Karpas-422 (cell line): ENCODE measurements at regions not wholly inside any gene's neighbourhood (a gene's known extent, or its start where the extent isn't known, plus 50 kb on each side); places are given as distances from the start of the nearest gene placed in this dataset.

Experiments
- DNase-seq: peaks from one replicate; pipeline ENCODE4 v3.0.0-alpha.2; 2015
- H2AFZ ChIP-seq: fragments of 200-600 bp; sonication (generic); 2 replicates; pipeline ENCODE4 v1.6.1; 2014; ENCODE audit warnings: antibody characterized with exemption, low read length, mixed read lengths
- H3K27ac ChIP-seq: fragments of 200-600 bp; sonication (generic); 2 replicates; pipeline ENCODE4 v1.5.1; 2014; ENCODE audit warnings: mild to moderate bottlenecking, low read length, moderate library complexity
- H3K27me3 ChIP-seq: fragments of 200-600 bp; sonication (generic); 2 replicates; pipeline ENCODE4 v1.6.1; 2014; ENCODE audit warnings: low read length, mixed read lengths
- H3K36me3 ChIP-seq: fragments of 200-600 bp; sonication (generic); 2 replicates; pipeline ENCODE4 v1.6.1; 2014; ENCODE audit warnings: low read length, mixed read lengths; ENCODE audit not compliant: insufficient read depth
- H3K4me1 ChIP-seq: fragments of 200-600 bp; sonication (generic); 2 replicates; pipeline ENCODE4 v1.6.1; 2014; ENCODE audit warnings: mild to moderate bottlenecking, low read length, mixed read lengths
- H3K4me2 ChIP-seq: fragments of 200-600 bp; sonication (generic); 2 replicates; pipeline ENCODE4 v1.6.1; 2014; ENCODE audit warnings: low read length, low read depth, mild to moderate bottlenecking; ENCODE audit not compliant: poor library complexity, severe bottlenecking
- H3K4me3 ChIP-seq: fragments of 200-600 bp; sonication (generic); 2 replicates; pipeline ENCODE4 v1.5.1; 2014; ENCODE audit warnings: mild to moderate bottlenecking, antibody characterized with exemption, low read length, mixed read lengths
- H3K79me2 ChIP-seq: fragments of 200-600 bp; sonication (generic); 2 replicates; pipeline ENCODE4 v1.6.1; 2014; ENCODE audit warnings: mild to moderate bottlenecking, low read length, mixed read lengths
- H3K9ac ChIP-seq: fragments of 200-600 bp; sonication (generic); 2 replicates; pipeline ENCODE4 v1.6.0; 2014; ENCODE audit warnings: low read length
- H3K9me2 ChIP-seq: fragments of 200-600 bp; sonication (generic), shearing (Covaris generic); replicated peaks from 2 replicates; pipeline ENCODE4 v1.6.0; 2014; ENCODE audit warnings: mild to moderate bottlenecking, low read length, moderate library complexity; ENCODE audit not compliant: insufficient read depth
- H3K9me3 ChIP-seq: fragments of 300-700, 200-600 bp; sonication (generic); 2 replicates; pipeline ENCODE4 v1.6.1; 2014; ENCODE audit warnings: low read length, mixed read lengths
- H4K20me1 ChIP-seq: fragments of 200-600 bp; sonication (generic); 2 replicates; pipeline ENCODE4 v1.6.1; 2014; ENCODE audit warnings: mild to moderate bottlenecking, antibody characterized with exemption, low read length, low read depth; ENCODE audit not compliant: insufficient read depth

GRCh38 chr10:108169846-108170245 is 1005.3 kb upstream of the SORCS1 start:
- no peak for DNase-seq
- Histone ChIP-seq H3K79me2 (no peaks in the 10 kb centered on the region), H3K4me1 (no peaks in the 10 kb centered on the region), H3K9me3 (peaks cover 28% of the 10 kb centered on the region), H3K36me3 (no peaks in the 10 kb centered on the region), H3K9ac (no peak overlapping the region), H4K20me1 (no peaks in the 10 kb centered on the region), H3K4me2 (no peak overlapping the region), H3K4me3 (no peak overlapping the region), H3K27me3 (no peaks in the 10 kb centered on the region), H3K27ac (no peak overlapping the region), H3K9me2 (no peaks in the 10 kb centered on the region), H2AFZ (no peak overlapping the region)

GRCh38 chr10:108167766-108168165 is 1003.3 kb upstream of the SORCS1 start:
- Histone ChIP-seq H3K4me2 (no peak overlapping the region), H3K9me3 (peaks cover 21% of the 10 kb centered on the region), H4K20me1 (no peaks in the 10 kb centered on the region), H3K27ac (no peak overlapping the region), H3K4me1 (no peaks in the 10 kb centered on the region), H3K36me3 (no peaks in the 10 kb centered on the region), H2AFZ (no peak overlapping the region), H3K9ac (no peak overlapping the region), H3K27me3 (no peaks in the 10 kb centered on the region), H3K79me2 (no peaks in the 10 kb centered on the region), H3K4me3 (no peak overlapping the region), H3K9me2 (no peaks in the 10 kb centered on the region)
- no peak for DNase-seq

- H3K9me2 ChIP-seq, result no peaks in the 10 kb centered on the region
- DNase-seq, result no peak
- no peaks in the 10 kb centered on the region for H4K20me1 ChIP-seq
- H3K4me3 ChIP-seq, result no peak overlapping the region
- H3K4me2 ChIP-seq, result no peak overlapping the region
- H3K27ac ChIP-seq, result no peak overlapping the region
- H3K9me3 ChIP-seq, result peaks cover 27% of the 10 kb centered on the region
- H3K27me3 ChIP-seq, result no peaks in the 10 kb centered on the region
- no peaks in the 10 kb centered on the region for H3K4me1 ChIP-seq
- H3K9ac ChIP-seq, result no peak overlapping the region
- no peaks in the 10 kb centered on the region for H3K36me3 ChIP-seq
- H2AFZ ChIP-seq, result no peak overlapping the region
- H3K79me2 ChIP-seq, result no peaks in the 10 kb centered on the region
Observed at GRCh38 chr10:108166401-108166800, 1001.9 kb upstream of the SORCS1 start.

- H3K79me2 ChIP-seq, result no peaks in the 10 kb centered on the region
- H3K4me2 ChIP-seq, result no peak overlapping the region
- no peaks in the 10 kb centered on the region for H3K4me1 ChIP-seq
- peaks cover 48% of the 10 kb centered on the region for H3K9me3 ChIP-seq
- no peaks in the 10 kb centered on the region for H4K20me1 ChIP-seq
- H3K9ac ChIP-seq, result no peak overlapping the region
- no peak overlapping the region for H3K4me3 ChIP-seq
- H2AFZ ChIP-seq, result no peak overlapping the region
- H3K27ac ChIP-seq, result no peak overlapping the region
- H3K27me3 ChIP-seq, result no peaks in the 10 kb centered on the region
- H3K9me2 ChIP-seq, result no peaks in the 10 kb centered on the region
- no peaks in the 10 kb centered on the region for H3K36me3 ChIP-seq
- no peak for DNase-seq
Observed at GRCh38 chr10:108147346-108147745, 982.8 kb upstream of the SORCS1 start.

- Histone ChIP-seq H3K4me1 (no peaks in the 10 kb centered on the region), H4K20me1 (no peaks in the 10 kb centered on the region), H3K9ac (no peak overlapping the region), H3K4me2 (no peak overlapping the region), H3K79me2 (no peaks in the 10 kb centered on the region), H3K9me3 (peaks cover 37% of the 10 kb centered on the region), H3K36me3 (no peaks in the 10 kb centered on the region), H3K9me2 (no peaks in the 10 kb centered on the region), H3K27ac (no peak overlapping the region), H2AFZ (no peak overlapping the region), H3K27me3 (no peaks in the 10 kb centered on the region), H3K4me3 (no peak overlapping the region)
- DNase-seq, result no peak
Observed at GRCh38 chr10:108141064-108141463, 976.6 kb upstream of the SORCS1 start.

- no peak for DNase-seq
- Histone ChIP-seq H3K27ac (no peak overlapping the region), H3K4me1 (no peaks in the 10 kb centered on the region), H3K9me2 (no peaks in the 10 kb centered on the region), H3K4me3 (no peak overlapping the region), H3K79me2 (no peaks in the 10 kb centered on the region), H2AFZ (no peak overlapping the region), H3K4me2 (no peak overlapping the region), H4K20me1 (no peaks in the 10 kb centered on the region), H3K9ac (no peak overlapping the region), H3K9me3 (peaks cover 15% of the 10 kb centered on the region), H3K36me3 (no peaks in the 10 kb centered on the region), H3K27me3 (no peaks in the 10 kb centered on the region)
Observed at GRCh38 chr10:108132303-108132702, 967.8 kb upstream of the SORCS1 start.

GRCh38 chr10:108130575-108130974 is 966.1 kb upstream of the SORCS1 start:
- Histone ChIP-seq H3K27ac (no peak overlapping the region), H3K4me1 (no peaks in the 10 kb centered on the region), H2AFZ (no peak overlapping the region), H3K9ac (no peak overlapping the region), H3K79me2 (no peaks in the 10 kb centered on the region), H3K4me3 (no peak overlapping the region), H3K4me2 (no peak overlapping the region), H3K9me2 (no peaks in the 10 kb centered on the region), H3K27me3 (no peaks in the 10 kb centered on the region), H3K36me3 (no peaks in the 10 kb centered on the region), H4K20me1 (no peaks in the 10 kb centered on the region), H3K9me3 (peaks cover 22% of the 10 kb centered on the region)
- no peak for DNase-seq

GRCh38 chr10:108112218-108112617 is 947.7 kb upstream of the SORCS1 start:
- H3K79me2 ChIP-seq, result no peaks in the 10 kb centered on the region
- H3K9me2 ChIP-seq, result no peaks in the 10 kb centered on the region
- no peak overlapping the region for H3K27ac ChIP-seq
- DNase-seq, result no peak
- H4K20me1 ChIP-seq, result no peaks in the 10 kb centered on the region
- H3K4me1 ChIP-seq, result no peaks in the 10 kb centered on the region
- no peak overlapping the region for H3K4me3 ChIP-seq
- H3K9ac ChIP-seq, result no peak overlapping the region
- H3K9me3 ChIP-seq, result peaks cover 2% of the 10 kb centered on the region; the same call in 1 of the 2 replicates
- no peak overlapping the region for H2AFZ ChIP-seq
- H3K4me2 ChIP-seq, result no peak overlapping the region
- H3K27me3 ChIP-seq, result no peaks in the 10 kb centered on the region
- H3K36me3 ChIP-seq, result no peaks in the 10 kb centered on the region
